Smooth muscle cell (in vitro differentiated cells): ENCODE measurements at regions not wholly inside any gene's neighbourhood (a gene's known extent, or its start where the extent isn't known, plus 50 kb on each side); places are given as distances from the start of the nearest gene placed in this dataset.

Source experiments
- DNase-seq: peaks from one replicate; lab custom pipeline; 2025; ENCODE audit not compliant: unreplicated experiment; lab: John Stamatoyannopoulos, UW
- H2AFZ ChIP-seq: fragments of 200-600 bp; sonication (generic); 2 replicates; pipeline ENCODE4 v1.6.0; 2016; ENCODE audit warnings: antibody characterized with exemption, low read depth, mild to moderate bottlenecking
- H3F3A ChIP-seq: fragments of 200-600 bp; sonication (generic); 2 replicates; pipeline ENCODE4 v1.6.0; 2017; ENCODE audit warnings: antibody characterized with exemption, low read depth
- H3K27ac ChIP-seq: fragments of 200-600 bp; sonication (generic); 2 replicates; pipeline ENCODE4 v1.5.1; 2016; ENCODE audit warnings: low read depth, mild to moderate bottlenecking
- H3K27me3 ChIP-seq: fragments of 200-600 bp; sonication (generic); 2 replicates; pipeline ENCODE4 v1.6.1; 2016; ENCODE audit warnings: low read depth, mild to moderate bottlenecking
- H3K36me3 ChIP-seq: fragments of 200-600 bp; sonication (generic); 2 replicates; pipeline ENCODE4 v1.5.1; 2016; ENCODE audit warnings: low read depth
- H3K4me1 ChIP-seq: fragments of 200-600 bp; sonication (generic); 2 replicates; pipeline ENCODE4 v1.5.1; 2016; ENCODE audit warnings: low read depth
- H3K4me2 ChIP-seq: fragments of 200-600 bp; sonication (generic); 2 replicates; pipeline ENCODE4 v1.6.0; 2016; ENCODE audit warnings: mild to moderate bottlenecking
- H3K4me3 ChIP-seq: fragments of 200-600 bp; sonication (generic); 2 replicates; pipeline ENCODE4 v1.5.1; 2016; ENCODE audit warnings: mild to moderate bottlenecking
- H3K79me2 ChIP-seq: fragments of 200-600 bp; sonication (generic); 2 replicates; pipeline ENCODE4 v1.6.0; 2016; ENCODE audit warnings: low read depth, mild to moderate bottlenecking
- H3K9ac ChIP-seq: fragments of 200-600 bp; sonication (generic); 2 replicates; pipeline ENCODE4 v1.6.0; 2016; ENCODE audit warnings: low read depth
- H3K9me3 ChIP-seq: fragments of 200-600 bp; sonication (generic); replicated peaks from 2 replicates; pipeline ENCODE4 v1.5.1; 2016; ENCODE audit warnings: low read depth
- H4K20me1 ChIP-seq: fragments of 200-600 bp; sonication (generic); 2 replicates; pipeline ENCODE4 v1.6.0; 2016; ENCODE audit warnings: low read depth
- CTCF ChIP-seq: fragments of 200-600 bp; sonication (generic); IDR thresholded peaks from 2 replicates; pipeline ENCODE4 v1.5.1; 2017; ENCODE audit warnings: borderline replicate concordance, mild to moderate bottlenecking, antibody characterized with exemption; ENCODE audit not compliant: insufficient read depth, poor library complexity, severe bottlenecking
- WGBS: methylation state at CpG from one replicate; pipeline ENCODE4 v1.1.7; 2016; ENCODE audit warnings: low lambda C conversion rate; 5-methylcytosine and 5-hydroxymethylcytosine counted together

- H3K4me1 ChIP-seq = no peaks in the 10 kb centered on the region
- no peaks in the 10 kb centered on the region for H3F3A ChIP-seq
- no peak overlapping the region for H3K27ac ChIP-seq
- no peak overlapping the region for H2AFZ ChIP-seq
- DNase-seq = no peak
- no peak for TF ChIP-seq CTCF
- H3K4me3 ChIP-seq = no peak overlapping the region
- no peak overlapping the region for H3K4me2 ChIP-seq
- no peaks in the 10 kb centered on the region for H3K27me3 ChIP-seq
- no peak overlapping the region for H3K9ac ChIP-seq
- H3K9me3 ChIP-seq = no peaks in the 10 kb centered on the region
- H3K79me2 ChIP-seq = no peaks in the 10 kb centered on the region
- H3K36me3 ChIP-seq = no peaks in the 10 kb centered on the region
- no peaks in the 10 kb centered on the region for H4K20me1 ChIP-seq
- WGBS = 86% methylated on average over 2 of the region's 2 CpGs
These were observed 280.5 kb upstream of the OPRM1 start for GRCh38 chr6:153758516-153758915.

GRCh38 chr6:153735761-153736160 lies 303.3 kb upstream of the OPRM1 start:
- Histone ChIP-seq H4K20me1 (no peaks in the 10 kb centered on the region), H3K4me2 (no peak overlapping the region), H3K36me3 (no peaks in the 10 kb centered on the region), H2AFZ (no peak overlapping the region), H3K27ac (no peak overlapping the region), H3K9me3 (no peaks in the 10 kb centered on the region), H3K27me3 (no peaks in the 10 kb centered on the region), H3F3A (no peaks in the 10 kb centered on the region), H3K79me2 (no peaks in the 10 kb centered on the region), H3K9ac (no peak overlapping the region), H3K4me3 (no peak overlapping the region), H3K4me1 (no peaks in the 10 kb centered on the region)
- no peak for TF ChIP-seq CTCF
- DNase-seq = no peak
- WGBS = 95% methylated on average over 5 of the region's 5 CpGs

- 34% methylated on average over 2 of the region's 2 CpGs for WGBS
- Histone ChIP-seq H3F3A (peaks cover 17% of the 10 kb centered on the region), H3K27me3 (no peaks in the 10 kb centered on the region), H4K20me1 (no peaks in the 10 kb centered on the region), H3K4me2 (no peak overlapping the region), H3K79me2 (no peaks in the 10 kb centered on the region), H3K9me3 (no peaks in the 10 kb centered on the region), H2AFZ (no peak overlapping the region), H3K4me3 (no peak overlapping the region), H3K4me1 (peaks cover 33% of the 10 kb centered on the region), H3K27ac (no peak overlapping the region), H3K36me3 (no peaks in the 10 kb centered on the region), H3K9ac (no peak overlapping the region)
- DNase-seq = no peak
- TF ChIP-seq CTCF = no peak
These were observed 309.9 kb upstream of the OPRM1 start for GRCh38 chr6:153729189-153729588.

- H3K27me3 ChIP-seq = no peaks in the 10 kb centered on the region
- 0% methylated on average over 1 of the region's 1 CpG for WGBS
- no peak for DNase-seq
- no peaks in the 10 kb centered on the region for H3K9me3 ChIP-seq
- H2AFZ ChIP-seq = no peak overlapping the region
- peaks cover 17% of the 10 kb centered on the region for H3F3A ChIP-seq
- no peaks in the 10 kb centered on the region for H4K20me1 ChIP-seq
- H3K79me2 ChIP-seq = no peaks in the 10 kb centered on the region
- H3K27ac ChIP-seq = peak overlapping the region; percentile 67
- H3K36me3 ChIP-seq = no peaks in the 10 kb centered on the region
- H3K9ac ChIP-seq = no peak overlapping the region
- H3K4me3 ChIP-seq = no peak overlapping the region
- peaks cover 34% of the 10 kb centered on the region for H3K4me1 ChIP-seq
- peak overlapping the region; percentile 77 for H3K4me2 ChIP-seq
- no peak for TF ChIP-seq CTCF
These were observed 311.2 kb upstream of the OPRM1 start for GRCh38 chr6:153727885-153728284.
